Esophagus muscularis mucosa (tissue), 4 donors: ENCODE measurements at regions not wholly inside any gene's neighbourhood (a gene's known extent, or its start where the extent isn't known, plus 50 kb on each side); places are given as distances from the start of the nearest gene placed in this dataset.

Experiments
- CTCF ChIP-seq, 3 experiments: fragments of 200-600 bp in 2 of 3; fragments of 450-650 bp in 1 of 3; sonication (generic) in 2 of 3; IDR thresholded peaks; one replicate each; pipeline ENCODE4 v1.5.1; 2017 to 2019; ENCODE audit warnings: antibody characterized with exemption in 3 of 3, mild to moderate bottlenecking in 2 of 3, moderate library complexity in 1 of 3
- EP300 ChIP-seq: sonication (generic); formaldehyde crosslinking; IDR thresholded peaks from one replicate; pipeline ENCODE4 v1.6.1; 2017; ENCODE audit warnings: antibody characterized with exemption
- POLR2A ChIP-seq: fragments of 450-650 bp; IDR thresholded peaks from one replicate; pipeline ENCODE4 v1.6.1; 2017; ENCODE audit warnings: antibody characterized with exemption, moderate library complexity, mild to moderate bottlenecking, low read depth
- POLR2AphosphoS5 ChIP-seq, 2 donors: sonication (generic); formaldehyde crosslinking; IDR thresholded peaks; one replicate each; pipeline ENCODE4 v1.6.1; 2017; ENCODE audit warnings: antibody characterized with exemption in 2 of 2

- TF ChIP-seq CTCF (IDR thresholded peaks at IDR 0.05) (no peak), POLR2AphosphoS5 (IDR thresholded peaks at IDR 0.05) (no peak), POLR2A (no peak), EP300 (no peak)
Measured at GRCh38 chr15:96197721-96198120, 132.8 kb upstream of the NR2F2 start.
